Activated T-cell treated with anti-CD3 and anti-CD28 coated beads, Interleukin-2, amount 50 U/mL, for 48 hours (primary cell): ENCODE measurements at regions not wholly inside any gene's neighbourhood (a gene's known extent, or its start where the extent isn't known, plus 50 kb on each side); places are given as distances from the start of the nearest gene placed in this dataset.
"Not testable (repeated sequence)": the region's sequence is repeated elsewhere in the genome, so short reads cannot be mapped to it uniquely, and the experiment has no call there.

ENCODE experiments used
- DNase-seq, 2 experiments: peaks; one replicate each; pipeline ENCODE4 v3.0.0-alpha.2; 2020

- DNase-seq = no peak
Measured at GRCh38 chr12:89225808-89226411, 126.4 kb downstream of the DUSP6 start.

DNA sequence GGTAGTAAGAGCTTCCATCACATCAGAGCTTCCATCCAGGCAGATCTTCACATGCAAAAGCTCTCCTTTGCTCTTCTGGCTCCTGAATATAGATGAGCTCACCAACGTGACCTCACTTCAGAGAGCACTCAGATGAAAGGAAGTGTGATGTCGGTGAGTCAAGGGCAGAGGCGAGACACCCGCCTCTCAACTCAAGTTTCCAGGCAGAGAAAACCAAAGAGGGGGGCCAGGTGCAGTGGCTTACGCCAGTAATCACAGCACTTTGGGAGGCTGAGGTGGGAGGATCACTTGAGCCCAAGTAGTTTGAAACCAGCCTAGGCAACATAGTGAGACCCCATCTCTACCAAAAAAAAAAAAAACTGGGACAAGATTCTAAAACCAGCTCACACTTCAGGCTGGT lies 126.9 kb downstream of the DUSP6 start:
- peak; percentile 78 to 84 for DNase-seq

DNA sequence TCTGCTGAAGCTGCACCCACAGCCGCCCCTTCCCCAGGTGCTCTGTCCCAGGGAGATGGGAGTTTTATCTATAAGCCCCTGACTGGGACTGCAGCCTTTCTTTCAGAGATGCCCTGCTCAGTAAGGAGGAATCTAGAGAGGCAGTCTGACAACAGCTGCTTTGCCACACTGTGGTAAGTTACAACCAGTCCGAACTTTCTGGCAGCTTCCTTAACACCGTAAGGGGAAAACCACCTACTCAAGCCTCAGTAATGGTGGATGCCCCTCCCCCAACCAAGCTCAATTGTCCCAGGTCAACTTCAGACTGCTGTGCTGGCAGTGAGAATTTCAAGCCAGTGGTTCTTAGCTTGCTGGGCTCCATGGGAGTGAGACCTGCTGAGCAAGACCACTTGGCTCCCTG lies 129.7 kb downstream of the DUSP6 start:
- peak in 1 of 2 experiments; percentile 30 for DNase-seq

DNA sequence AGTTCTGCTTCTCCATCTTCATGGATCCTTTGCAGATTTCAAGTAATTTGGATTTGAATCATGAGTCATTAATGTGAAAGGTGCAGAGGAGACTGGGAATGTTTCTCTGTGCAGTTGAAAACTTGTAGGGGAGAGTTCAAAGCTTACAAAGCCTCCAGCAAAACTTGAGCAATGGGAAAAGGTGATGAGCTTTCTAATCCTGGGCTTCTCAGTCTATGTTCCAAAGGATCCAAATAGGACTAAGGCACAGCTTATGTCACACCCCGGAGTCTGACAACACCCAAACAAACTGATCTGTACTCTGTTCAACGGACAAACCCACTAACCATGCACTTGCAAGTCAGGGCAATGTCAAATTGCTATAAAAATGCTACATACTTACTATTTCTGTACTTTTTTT lies 134.8 kb downstream of the DUSP6 start:
- DNase-seq = no peak

GRCh38 chr12:89216211-89216952 lies 135.9 kb downstream of the DUSP6 start:
- no peak for DNase-seq

DNA sequence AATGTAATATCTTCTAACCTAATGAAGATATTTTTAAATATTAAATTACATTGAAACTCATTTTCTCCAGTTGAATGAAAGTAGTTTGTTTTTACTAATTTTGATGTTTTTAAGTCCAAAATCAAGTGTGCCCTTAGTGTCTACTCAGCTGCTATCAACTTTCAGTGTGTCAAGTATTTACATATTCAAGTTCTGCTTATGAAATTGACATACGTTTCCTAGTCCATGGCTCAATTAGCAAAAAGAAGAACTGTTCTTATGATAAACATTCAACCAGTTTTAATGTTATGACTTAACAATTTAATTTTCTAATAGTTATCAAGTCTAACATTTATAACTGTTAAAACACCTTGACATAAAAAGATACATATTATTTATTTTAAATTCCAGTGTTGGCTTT lies 137.1 kb downstream of the DUSP6 start:
- no peak for DNase-seq

GRCh38 chr12:89213747-89214146 lies 138.6 kb downstream of the DUSP6 start:
- no peak for DNase-seq

- DNase-seq = no peak
Measured at GRCh38 chr12:89213139-89213538, 139.2 kb downstream of the DUSP6 start.

DNA sequence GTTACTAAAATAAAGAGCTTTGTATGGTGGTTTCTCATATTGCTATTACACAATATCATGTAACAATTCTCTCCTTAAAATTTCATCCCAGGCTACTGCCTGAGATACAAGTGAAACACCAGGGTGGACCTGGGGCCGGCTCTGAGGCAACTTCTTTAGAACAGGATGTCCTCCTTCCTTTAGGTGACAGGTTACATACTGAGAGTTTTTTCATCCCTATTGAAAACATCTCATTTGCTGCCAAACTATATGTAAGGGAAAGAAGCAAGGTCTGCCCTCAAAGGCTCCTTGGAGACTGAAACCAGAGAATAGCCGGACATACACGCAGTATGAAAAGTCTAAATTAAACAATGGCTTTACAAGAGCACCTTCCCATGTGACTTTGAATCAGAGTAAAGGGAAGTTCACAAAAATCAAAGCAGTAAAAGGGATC lies 139.9 kb downstream of the DUSP6 start:
- no peak for DNase-seq

- no peak for DNase-seq
Measured at GRCh38 chr12:89211456-89211855, 140.8 kb downstream of the DUSP6 start.

DNA sequence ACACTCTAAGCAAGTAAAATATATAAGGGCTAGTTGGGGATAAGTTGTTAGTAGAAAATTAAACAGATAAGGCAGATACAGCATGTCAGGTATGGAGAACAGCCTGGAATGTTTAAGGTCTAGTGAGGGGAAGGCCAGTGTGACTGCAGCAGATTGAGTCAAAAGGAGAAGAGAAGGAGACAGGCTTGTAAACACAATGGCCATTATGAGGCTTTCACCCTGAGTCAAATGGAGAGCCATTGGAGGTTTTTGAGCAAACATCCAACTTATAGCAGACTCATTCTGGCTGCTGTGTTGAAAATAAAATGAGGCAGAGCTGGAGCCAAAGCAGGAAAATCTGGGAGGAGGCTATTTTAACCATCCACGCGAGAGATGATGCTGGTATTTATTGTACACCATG lies 142.0 kb downstream of the DUSP6 start:
- DNase-seq = no peak

- no peak for DNase-seq
Measured at GRCh38 chr12:89208661-89209096, 143.6 kb downstream of the DUSP6 start.

DNA sequence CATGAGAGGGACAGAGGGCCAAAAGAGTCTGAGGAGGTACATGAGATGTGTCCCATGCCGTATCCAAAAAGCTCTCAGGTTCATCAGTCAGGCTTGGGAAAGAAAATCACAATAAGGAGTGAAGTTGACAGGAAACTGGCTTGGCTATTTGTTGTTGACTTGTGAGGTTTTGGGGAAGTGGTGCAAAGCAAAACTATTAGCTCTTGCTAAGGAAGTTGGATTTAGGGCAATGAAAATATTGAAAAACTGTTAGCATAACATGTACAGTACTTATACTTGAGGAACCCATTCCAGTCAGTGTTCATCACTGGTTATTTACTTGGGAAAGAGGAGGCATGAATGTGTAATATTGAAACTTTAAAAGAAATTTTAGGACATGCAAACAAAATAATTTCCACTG lies 145.9 kb downstream of the DUSP6 start:
- no peak for DNase-seq

DNA sequence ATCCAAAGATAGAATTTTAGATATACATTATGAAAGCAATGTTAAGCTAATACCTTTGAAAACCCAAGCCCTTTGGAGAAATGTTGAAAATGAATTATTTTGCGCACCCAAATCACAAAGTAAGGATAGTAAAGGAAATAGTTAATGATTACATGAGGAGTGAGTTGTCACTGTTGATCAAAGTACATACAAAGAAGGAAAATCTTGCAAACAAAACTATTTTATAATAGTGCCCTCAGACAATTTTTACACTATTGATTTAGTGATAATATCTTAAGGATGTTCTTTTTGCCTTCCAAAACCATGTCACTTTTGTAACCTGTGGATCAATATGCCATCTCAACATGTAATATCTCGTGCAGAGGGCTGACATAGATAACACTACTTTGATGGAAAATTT lies 146.8 kb downstream of the DUSP6 start:
- DNase-seq = no peak

DNA sequence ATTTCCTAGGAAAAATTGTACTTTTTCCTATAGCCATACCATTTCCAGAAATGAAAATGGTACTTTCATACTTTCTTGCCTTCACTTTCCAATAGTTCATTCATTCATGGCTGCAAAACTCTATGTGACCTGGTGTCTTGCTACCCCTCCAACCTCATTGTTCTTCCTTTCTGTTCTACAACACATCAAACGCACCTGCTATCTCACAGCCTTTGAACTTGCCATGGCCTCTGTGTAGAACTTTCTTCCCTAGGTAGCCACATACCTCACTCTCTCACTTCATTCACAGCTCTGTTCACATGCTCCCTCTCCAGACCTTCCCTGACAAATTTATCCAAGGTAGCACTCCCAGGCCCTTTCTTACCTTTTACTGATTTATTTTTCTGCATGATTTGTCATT lies 149.2 kb downstream of the DUSP6 start:
- DNase-seq = no peak

- DNase-seq = no peak
Measured at GRCh38 chr12:89200217-89200616, 152.1 kb downstream of the DUSP6 start.

DNA sequence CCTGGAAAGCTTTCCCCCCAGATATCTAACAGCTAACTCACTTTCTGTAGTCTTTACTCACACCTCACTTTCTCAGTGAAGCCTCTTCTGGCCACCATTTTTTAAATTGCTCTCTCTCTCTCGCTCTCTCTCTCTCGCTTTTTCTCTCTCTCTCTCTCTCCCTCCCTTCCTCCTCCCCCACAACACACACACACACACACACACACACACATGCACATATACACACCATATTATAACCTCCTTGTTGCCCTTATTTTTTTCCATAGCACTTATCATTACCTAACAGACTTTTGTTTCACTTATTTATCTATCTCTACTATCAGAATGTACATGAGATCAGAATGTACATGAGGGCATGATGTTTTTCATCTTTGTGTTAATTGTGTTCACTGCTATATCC lies 156.8 kb downstream of the DUSP6 start:
- DNase-seq = no peak

DNA sequence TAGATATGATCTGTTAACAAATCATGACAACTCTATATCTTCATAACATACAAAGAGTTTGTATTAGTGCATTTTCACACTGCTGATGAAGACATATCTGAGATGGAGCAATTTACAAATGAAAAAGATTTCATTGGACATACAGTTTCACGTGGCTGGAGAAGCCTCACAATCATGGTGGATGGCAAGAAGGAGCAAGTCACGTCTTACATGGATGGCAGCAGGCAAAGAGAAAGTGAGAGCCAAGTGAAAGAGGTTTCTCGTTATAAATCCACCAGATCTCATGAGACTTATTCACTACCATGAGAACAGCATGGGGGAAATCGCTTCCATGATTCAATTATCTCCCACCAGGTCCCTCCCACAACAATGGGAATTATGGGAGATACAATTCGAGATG lies 157.6 kb downstream of the DUSP6 start:
- no peak for DNase-seq

DNA sequence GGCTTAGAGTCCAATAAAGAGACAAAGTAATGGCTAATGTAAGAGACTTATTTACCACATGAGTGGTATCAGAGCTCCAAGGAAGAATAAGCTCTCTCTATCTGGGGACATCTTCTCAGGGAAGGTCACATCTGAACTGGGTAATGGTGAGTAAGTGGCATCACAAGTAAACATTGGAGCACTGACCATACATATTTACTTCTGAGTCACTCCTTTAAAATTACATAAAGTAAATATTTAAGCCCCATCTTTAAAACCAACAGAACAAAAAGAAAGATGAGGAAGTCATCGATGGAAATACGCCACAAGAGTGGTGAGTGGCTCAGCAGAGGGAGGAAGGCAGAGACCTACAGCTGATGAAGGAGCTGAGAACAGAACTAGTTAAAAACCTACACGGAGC lies 159.9 kb downstream of the DUSP6 start:
- DNase-seq = no peak

DNA sequence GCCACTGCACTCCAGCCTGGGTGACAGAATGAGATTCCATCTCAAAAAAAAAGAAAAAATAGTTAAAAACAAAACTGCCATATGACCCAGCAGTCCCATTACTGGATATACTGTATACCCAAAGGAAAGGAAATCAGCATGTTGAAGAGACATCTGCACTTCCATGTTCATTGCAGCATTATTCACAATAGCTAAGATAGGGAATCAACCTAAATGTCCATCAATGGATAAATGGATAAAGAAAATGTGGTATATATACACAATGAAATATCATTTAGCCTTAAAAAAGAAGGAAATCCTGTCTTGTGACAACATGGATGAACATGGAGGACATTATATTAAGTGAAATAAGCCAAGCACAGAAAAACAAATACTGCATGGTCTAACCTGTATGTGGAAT lies 160.7 kb downstream of the DUSP6 start:
- not testable (repeated sequence) for DNase-seq

DNA sequence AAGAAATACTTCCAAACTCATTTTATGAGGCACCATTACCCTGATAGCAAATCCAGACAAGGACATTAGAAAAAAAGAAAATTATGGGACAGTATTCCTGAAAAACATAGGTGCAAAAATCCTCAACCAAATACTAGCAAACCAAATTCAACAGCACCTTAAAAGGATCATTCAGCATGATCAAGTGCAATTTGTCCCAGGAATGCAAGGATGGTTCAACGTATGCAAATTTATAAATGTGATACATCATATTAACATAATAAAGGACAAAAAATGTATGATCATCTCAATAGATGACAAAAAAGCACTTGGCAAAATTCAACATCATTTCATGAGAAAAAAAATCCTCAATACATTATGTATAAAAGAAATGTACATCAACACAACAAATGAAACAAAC lies 162.9 kb downstream of the DUSP6 start:
- DNase-seq = no peak

DNA sequence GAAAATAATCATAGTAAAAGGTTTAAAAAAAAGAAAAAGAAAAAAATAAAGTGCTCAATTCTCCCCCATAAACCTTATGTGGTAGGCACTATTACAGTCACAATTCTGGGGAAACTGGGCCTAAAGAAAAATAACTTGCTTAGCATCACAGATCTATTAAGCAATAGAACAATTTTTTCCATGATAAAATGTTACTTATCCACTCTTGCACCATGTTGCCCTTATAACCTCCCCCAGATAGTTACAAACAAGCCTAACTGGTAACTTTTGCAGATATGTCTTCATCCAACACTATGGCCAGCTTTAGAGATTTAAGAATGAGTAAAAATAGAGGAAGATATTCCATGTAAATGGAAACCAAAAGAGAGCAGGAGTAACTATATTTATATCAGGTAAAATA lies 164.8 kb downstream of the DUSP6 start:
- DNase-seq = no peak

GRCh38 chr12:89185889-89186288 lies 166.4 kb downstream of the DUSP6 start:
- no peak for DNase-seq

DNA sequence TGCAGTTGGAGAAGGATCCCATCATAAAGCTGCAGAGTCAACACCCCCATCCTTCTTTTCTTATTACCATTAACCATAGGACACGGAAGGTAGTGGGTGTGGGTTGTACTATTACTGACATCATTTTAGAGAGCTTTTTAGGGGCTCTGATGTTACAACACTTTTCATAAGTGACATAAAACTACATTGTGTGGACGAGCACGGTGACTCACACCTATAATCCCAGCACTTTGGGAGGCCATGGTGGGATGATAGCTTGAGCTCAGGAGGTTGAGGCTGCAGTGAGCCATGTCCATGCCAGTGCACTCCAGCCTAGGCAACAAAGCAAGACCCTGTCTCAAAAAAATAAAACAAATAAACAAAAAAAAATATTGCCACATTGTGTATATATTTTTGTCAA lies 167.1 kb downstream of the DUSP6 start:
- no peak for DNase-seq

GRCh38 chr12:89183985-89184435 lies 168.3 kb downstream of the DUSP6 start:
- no peak for DNase-seq
